Right lobe of liver (tissue), 4 donors: ENCODE measurements at regions not wholly inside any gene's neighbourhood (a gene's known extent, or its start where the extent isn't known, plus 50 kb on each side); places are given as distances from the start of the nearest gene placed in this dataset.

ENCODE experiments used
- POLR2A ChIP-seq: fragments of 450-650 bp; IDR thresholded peaks from one replicate; pipeline ENCODE4 v1.6.1; 2017; ENCODE audit warnings: antibody characterized with exemption, mild to moderate bottlenecking
- TF ChIP-seq, protein P1 (sequence below), 4 donors: fragments of 200-600 bp in 3 of 4; fragments of 450-650 bp in 1 of 4; IDR thresholded peaks; one replicate each; pipeline versions ENCODE4 v1.5.1 to v1.8.0; 2016 to 2022; ENCODE audit warnings: antibody characterized with exemption in 4 of 4, mild to moderate bottlenecking in 2 of 4
- donor health status: DM: no; HTN: no; CAD: no.
- donor health status: DM: no; HTN: no; CAD: no.
- donor health status: DM: no; HTN: yes; CAD: no.

DNA sequence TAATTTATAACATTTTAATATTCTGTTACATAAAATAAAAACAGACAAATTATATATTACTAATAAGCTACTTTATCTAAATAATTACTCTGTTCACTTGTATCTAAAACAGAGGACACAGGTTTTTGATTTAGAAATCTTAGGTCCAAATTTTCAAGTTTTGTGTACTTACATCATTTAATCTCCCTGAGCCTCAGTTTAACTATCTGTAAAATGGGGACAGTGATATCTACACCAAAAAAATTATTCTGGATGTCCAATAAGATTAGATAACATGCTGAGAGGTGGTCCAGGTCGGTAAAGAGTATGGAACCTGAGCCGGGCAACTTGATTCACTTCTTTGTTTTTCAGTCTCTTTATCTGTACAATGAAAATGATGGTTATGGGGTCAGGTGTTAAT, 263.8 kb upstream of the CDIN1 start:
- TF ChIP-seq, protein P1, sequence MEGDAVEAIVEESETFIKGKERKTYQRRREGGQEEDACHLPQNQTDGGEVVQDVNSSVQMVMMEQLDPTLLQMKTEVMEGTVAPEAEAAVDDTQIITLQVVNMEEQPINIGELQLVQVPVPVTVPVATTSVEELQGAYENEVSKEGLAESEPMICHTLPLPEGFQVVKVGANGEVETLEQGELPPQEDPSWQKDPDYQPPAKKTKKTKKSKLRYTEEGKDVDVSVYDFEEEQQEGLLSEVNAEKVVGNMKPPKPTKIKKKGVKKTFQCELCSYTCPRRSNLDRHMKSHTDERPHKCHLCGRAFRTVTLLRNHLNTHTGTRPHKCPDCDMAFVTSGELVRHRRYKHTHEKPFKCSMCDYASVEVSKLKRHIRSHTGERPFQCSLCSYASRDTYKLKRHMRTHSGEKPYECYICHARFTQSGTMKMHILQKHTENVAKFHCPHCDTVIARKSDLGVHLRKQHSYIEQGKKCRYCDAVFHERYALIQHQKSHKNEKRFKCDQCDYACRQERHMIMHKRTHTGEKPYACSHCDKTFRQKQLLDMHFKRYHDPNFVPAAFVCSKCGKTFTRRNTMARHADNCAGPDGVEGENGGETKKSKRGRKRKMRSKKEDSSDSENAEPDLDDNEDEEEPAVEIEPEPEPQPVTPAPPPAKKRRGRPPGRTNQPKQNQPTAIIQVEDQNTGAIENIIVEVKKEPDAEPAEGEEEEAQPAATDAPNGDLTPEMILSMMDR (IDR thresholded peaks at IDR 0.05): no peak
- TF ChIP-seq POLR2A: no peak
